HepG2 (cell line): ENCODE measurements at regions not wholly inside any gene's neighbourhood (a gene's known extent, or its start where the extent isn't known, plus 50 kb on each side); places are given as distances from the start of the nearest gene placed in this dataset.

Experiments used
- AHDC1 ChIP-seq: sonication (generic); formaldehyde crosslinking; IDR thresholded peaks from 2 replicates; pipeline ENCODE4 v1.5.1; 2020; ENCODE audit warnings: mild to moderate bottlenecking, missing genetic modification reagents, borderline replicate concordance
- ARNT2 ChIP-seq: sonication (generic); formaldehyde crosslinking; IDR thresholded peaks from 2 replicates; pipeline ENCODE4 v1.8.0; 2022; ENCODE audit warnings: mild to moderate bottlenecking, low read depth, missing genetic modification reagents, moderate library complexity
- FOXK2 ChIP-seq: fragments of 450-650 bp; IDR thresholded peaks from 2 replicates; pipeline ENCODE4 v1.6.1; 2016
- FOXP1 ChIP-seq, 2 experiments: fragments of 450-650 bp in 1 of 2; IDR thresholded peaks; 2 replicates each; pipeline ENCODE4 v1.6.1; 2017 to 2018; ENCODE audit warnings: antibody characterized with exemption in 1 of 2
- NFIB ChIP-seq: sonication (generic); formaldehyde crosslinking; IDR thresholded peaks from 2 replicates; pipeline ENCODE4 v1.9.0; 2021; ENCODE audit warnings: missing genetic modification reagents, mild to moderate bottlenecking, borderline replicate concordance
- PAWR ChIP-seq: sonication (generic); formaldehyde crosslinking; IDR thresholded peaks from 2 replicates; pipeline ENCODE4 v1.4.0; 2020; ENCODE audit warnings: missing genetic modification reagents, mild to moderate bottlenecking, borderline replicate concordance
- ZBTB49 ChIP-seq: sonication (generic); formaldehyde crosslinking; IDR thresholded peaks from 2 replicates; pipeline ENCODE4 v1.4.0; 2020; ENCODE audit warnings: missing genetic modification reagents, borderline replicate concordance
- ZNF276 ChIP-seq: sonication (generic); formaldehyde crosslinking; IDR thresholded peaks from 2 replicates; pipeline ENCODE4 v1.4.0; 2020; ENCODE audit warnings: mild to moderate bottlenecking, low read depth, missing genetic modification reagents
- ZNF468 ChIP-seq: sonication (generic); formaldehyde crosslinking; IDR thresholded peaks from 2 replicates; pipeline ENCODE4 v1.8.0; 2022; ENCODE audit warnings: mild to moderate bottlenecking, moderate library complexity, missing genetic modification reagents
- ZNF709 ChIP-seq: sonication (generic); formaldehyde crosslinking; IDR thresholded peaks from 2 replicates; pipeline ENCODE4 v1.5.0; 2020; ENCODE audit warnings: mild to moderate bottlenecking, missing genetic modification reagents
- TF ChIP-seq, protein P1 (sequence below): sonication (generic); formaldehyde crosslinking; IDR thresholded peaks from 2 replicates; pipeline ENCODE4 v1.4.0; 2020; ENCODE audit warnings: missing genetic modification reagents
- TF ChIP-seq, protein P2 (sequence below): sonication (generic); formaldehyde crosslinking; IDR thresholded peaks from 2 replicates; pipeline ENCODE4 v1.4.0; 2020; ENCODE audit warnings: low read depth, missing genetic modification reagents

DNA sequence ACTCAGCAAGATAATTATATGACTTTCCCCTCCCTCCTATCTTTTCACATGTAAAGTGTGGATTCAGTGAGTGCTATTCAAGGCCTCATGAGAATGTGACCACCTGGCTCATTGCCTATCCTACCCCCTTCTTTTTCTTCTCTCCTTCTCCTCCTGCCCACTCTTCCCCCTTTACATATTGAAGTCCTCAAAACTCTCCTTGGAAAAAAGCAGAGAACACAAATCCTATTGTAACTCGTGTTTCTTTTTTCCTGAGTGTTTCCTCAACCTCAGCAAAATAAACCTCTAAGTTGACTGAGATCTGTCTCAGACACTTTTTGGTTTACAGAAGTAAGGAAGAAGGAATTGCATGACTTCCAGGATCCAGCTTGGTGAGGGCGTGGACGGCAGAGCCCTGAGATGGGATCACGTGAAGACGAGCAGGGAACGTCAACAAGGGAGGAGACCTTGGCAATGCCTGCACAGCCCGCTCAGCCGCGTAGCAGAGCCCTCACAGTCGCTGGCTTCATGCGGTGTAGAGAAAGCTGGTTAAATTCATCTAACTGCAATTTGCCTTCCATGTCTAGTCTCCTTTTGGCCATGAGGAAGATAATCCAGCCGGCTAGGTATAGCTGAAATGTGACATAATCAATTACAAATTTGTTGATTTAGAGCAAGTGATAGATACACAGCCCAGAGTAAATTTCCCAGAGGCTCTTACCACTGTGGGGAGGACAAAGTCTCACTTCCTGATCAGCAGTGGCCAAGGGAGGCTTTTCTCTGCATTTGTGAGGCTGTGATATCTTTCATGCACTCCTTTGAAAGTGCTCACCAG, 75.7 kb downstream of the LYZL2 start (continued):
- TF ChIP-seq AHDC1 (CRISPR knock-in tag), result no peak
- TF ChIP-seq PAWR, result no peak
- TF ChIP-seq FOXP1 (IDR thresholded peaks at IDR 0.05), result no peak
- peak; percentile 52 for TF ChIP-seq FOXP1 (CRISPR knock-in tag; IDR thresholded peaks at IDR 0.05)
- TF ChIP-seq, protein P1, sequence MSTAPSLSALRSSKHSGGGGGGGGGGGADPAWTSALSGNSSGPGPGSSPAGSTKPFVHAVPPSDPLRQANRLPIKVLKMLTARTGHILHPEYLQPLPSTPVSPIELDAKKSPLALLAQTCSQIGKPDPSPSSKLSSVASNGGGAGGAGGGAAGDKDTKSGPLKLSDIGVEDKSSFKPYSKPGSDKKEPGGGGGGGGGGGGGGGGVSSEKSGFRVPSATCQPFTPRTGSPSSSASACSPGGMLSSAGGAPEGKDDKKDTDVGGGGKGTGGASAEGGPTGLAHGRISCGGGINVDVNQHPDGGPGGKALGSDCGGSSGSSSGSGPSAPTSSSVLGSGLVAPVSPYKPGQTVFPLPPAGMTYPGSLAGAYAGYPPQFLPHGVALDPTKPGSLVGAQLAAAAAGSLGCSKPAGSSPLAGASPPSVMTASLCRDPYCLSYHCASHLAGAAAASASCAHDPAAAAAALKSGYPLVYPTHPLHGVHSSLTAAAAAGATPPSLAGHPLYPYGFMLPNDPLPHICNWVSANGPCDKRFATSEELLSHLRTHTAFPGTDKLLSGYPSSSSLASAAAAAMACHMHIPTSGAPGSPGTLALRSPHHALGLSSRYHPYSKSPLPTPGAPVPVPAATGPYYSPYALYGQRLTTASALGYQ (CRISPR knock-in tag), result no peak
- no peak for TF ChIP-seq ZNF709 (CRISPR knock-in tag)
- no peak for TF ChIP-seq ZNF276 (CRISPR knock-in tag)
- no peak for TF ChIP-seq NFIB (CRISPR knock-in tag)
- TF ChIP-seq FOXK2, result no peak; the same call in 1 of the 2 replicates
- 0 out of 2 replicates have a peak, but pooled peaks have one; percentile 29 for TF ChIP-seq ARNT2 (CRISPR knock-in tag)
- TF ChIP-seq, protein P2, sequence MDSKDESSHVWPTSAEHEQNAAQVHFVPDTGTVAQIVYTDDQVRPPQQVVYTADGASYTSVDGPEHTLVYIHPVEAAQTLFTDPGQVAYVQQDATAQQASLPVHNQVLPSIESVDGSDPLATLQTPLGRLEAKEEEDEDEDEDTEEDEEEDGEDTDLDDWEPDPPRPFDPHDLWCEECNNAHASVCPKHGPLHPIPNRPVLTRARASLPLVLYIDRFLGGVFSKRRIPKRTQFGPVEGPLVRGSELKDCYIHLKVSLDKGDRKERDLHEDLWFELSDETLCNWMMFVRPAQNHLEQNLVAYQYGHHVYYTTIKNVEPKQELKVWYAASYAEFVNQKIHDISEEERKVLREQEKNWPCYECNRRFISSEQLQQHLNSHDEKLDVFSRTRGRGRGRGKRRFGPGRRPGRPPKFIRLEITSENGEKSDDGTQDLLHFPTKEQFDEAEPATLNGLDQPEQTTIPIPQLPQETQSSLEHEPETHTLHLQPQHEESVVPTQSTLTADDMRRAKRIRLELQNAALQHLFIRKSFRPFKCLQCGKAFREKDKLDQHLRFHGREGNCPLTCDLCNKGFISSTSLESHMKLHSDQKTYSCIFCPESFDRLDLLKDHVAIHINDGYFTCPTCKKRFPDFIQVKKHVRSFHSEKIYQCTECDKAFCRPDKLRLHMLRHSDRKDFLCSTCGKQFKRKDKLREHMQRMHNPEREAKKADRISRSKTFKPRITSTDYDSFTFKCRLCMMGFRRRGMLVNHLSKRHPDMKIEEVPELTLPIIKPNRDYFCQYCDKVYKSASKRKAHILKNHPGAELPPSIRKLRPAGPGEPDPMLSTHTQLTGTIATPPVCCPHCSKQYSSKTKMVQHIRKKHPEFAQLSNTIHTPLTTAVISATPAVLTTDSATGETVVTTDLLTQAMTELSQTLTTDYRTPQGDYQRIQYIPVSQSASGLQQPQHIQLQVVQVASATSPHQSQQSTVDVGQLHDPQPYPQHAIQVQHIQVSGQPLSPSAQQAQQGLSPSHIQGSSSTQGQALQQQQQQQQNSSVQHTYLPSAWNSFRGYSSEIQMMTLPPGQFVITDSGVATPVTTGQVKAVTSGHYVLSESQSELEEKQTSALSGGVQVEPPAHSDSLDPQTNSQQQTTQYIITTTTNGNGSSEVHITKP (CRISPR knock-in tag), result no peak
- TF ChIP-seq ZBTB49 (CRISPR knock-in tag), result no peak
- TF ChIP-seq ZNF468, result no peak
